HT-29 (cell line): ENCODE measurements at regions not wholly inside any gene's neighbourhood (a gene's known extent, or its start where the extent isn't known, plus 50 kb on each side); places are given as distances from the start of the nearest gene placed in this dataset.
"Not testable (repeated sequence)": the region's sequence is repeated elsewhere in the genome, so short reads cannot be mapped to it uniquely, and the experiment has no call there.

ENCODE experiments used
- DNase-seq: peaks from one replicate; pipeline ENCODE4 v3.0.0-alpha.2; 2015; ENCODE audit warnings: low spot score

DNA sequence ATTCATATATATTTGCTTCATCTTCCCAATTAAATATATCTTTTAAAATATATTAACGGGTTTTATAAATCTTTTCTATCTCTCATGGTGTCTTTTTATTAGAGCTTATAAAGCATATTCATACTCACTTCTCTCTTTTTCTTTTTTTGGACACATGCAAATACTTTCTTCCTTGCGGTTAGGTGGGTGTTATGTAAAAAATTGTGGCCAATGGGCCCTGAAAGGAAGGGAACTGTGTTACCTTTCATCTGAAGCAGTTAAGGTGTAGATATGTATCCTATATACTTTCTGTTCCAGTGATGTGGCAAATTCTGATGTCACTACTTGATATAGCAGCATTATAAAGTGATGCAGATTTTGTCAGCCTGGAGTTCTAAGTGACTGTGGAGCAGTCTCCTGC, 714.5 kb downstream of the PLCL1 start:
- DNase-seq: no peak

DNA sequence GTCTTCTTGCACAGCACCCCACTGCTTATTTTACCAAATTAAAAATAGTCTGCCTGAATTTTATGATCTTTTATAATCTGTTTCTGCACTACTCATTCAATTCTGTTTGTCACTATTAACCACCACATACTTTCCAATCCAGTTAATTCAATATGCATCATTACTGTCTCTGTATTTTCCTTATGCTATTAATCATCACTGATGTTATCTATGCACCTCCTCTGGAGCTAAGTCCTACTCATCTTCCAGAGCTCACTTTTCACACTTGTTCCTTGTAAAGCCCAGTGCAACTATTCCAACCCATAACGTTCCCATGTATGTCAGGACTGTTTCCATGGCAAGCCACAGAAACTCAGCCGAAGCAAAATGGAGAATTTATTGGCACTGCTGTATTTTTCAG, 713.6 kb downstream of the PLCL1 start:
- no peak for DNase-seq

- DNase-seq: not testable (repeated sequence)
Measured at GRCh38 chr2:198508610-198509009, 704.2 kb downstream of the PLCL1 start.

DNA sequence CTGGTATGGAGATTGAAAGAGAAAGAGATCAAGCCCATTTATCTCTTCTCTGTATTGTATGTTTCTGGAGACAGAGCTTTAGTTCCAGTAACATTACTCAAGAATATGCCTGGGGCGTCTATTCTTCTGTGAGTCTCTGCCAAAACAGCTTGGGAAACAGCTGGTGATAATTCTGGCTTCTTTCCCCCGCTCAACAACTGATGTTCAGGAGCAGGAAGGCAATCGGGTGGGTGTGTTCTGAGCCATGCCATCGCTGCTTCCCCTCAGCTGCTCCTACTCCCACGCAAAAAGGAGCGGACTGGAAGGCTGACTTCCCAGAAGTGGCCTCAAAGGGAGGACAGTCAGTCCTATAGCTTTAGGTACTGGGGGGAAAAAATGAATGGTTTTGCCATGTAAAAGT, 695.1 kb downstream of the PLCL1 start:
- DNase-seq: no peak

GRCh38 chr2:198498516-198498915, 694.1 kb downstream of the PLCL1 start:
- no peak for DNase-seq

- no peak for DNase-seq
Measured at GRCh38 chr2:198498048-198498447, 693.7 kb downstream of the PLCL1 start.

DNA sequence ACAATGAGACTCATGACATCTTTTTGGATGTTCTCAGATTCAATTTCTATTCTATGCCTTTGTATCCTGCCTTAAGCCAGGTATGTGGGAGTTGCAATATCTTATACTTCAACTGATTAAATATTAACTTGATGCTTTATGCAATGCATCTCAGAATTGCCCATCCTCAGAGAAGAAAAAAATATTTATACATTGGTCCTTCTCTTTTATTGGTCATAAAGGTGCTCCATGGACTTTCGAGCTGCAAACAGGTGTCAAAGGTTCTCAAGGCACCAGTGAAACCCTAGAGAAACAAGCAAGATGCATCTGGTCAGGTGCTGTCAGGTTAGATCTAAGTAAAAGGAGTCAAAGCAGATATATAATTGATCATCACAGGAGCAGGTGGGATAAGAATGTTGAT, 690.5 kb downstream of the PLCL1 start:
- no peak for DNase-seq

DNA sequence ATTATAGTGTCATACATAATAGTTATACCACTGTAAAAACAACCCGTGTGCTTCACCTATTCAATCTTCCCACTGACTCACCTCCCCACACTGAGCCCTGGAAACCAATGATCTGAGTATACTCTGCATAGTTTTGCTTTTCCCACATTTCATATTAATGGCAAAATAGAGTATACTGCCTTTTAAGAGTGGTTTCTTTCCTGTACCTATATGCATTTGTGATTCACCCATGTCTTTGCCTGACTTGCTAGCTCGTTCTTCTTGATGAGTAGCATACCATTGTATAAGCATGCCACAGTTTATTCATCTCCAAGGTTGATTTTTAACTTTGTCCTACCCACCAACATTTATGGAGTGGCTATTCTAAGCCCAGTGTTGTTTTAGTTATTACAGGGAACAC, 686.4 kb downstream of the PLCL1 start:
- DNase-seq: no peak

GRCh38 chr2:198488964-198489363, 684.6 kb downstream of the PLCL1 start:
- DNase-seq: no peak

GRCh38 chr2:198483051-198483450, 678.7 kb downstream of the PLCL1 start:
- no peak for DNase-seq

- DNase-seq: no peak
Measured at GRCh38 chr2:198479065-198479464, 674.7 kb downstream of the PLCL1 start.

DNA sequence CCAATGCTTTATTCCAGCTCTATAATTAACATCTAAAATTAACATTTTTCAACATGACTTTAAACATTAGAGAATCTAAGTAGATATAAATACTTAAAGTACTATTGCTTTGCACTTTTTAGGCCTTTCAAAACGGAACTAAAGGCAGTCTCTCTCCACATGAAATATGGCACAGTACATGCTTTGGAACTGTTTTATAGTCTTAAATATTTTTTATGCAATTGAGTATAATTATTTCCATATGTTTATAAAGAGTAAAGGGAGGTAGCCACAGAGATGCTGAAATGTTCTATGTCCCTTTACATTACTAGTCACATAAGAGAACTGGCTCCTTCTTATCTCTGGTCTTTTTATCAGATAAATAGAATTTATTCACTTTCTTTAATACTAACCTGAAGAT, 674.0 kb downstream of the PLCL1 start:
- DNase-seq: no peak

DNA sequence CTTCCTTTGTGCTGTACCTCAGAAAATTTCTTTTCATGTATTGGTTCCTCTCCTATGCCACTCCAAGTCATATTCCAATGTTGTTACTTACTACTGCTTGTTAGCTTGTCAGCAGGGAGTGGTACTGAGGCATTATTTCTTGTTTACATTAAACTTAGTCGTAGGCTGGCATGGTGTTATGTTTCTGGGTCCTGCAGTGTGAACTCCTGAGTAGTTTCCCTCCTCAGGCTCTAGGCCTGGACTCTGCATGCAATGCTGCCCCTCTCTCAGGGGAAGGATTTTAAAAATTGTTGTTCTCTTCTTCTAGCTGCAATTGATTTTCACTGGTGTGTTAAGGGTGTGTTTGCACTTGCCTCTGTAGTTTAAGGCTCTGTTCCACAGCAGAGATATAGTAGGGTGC, 671.6 kb downstream of the PLCL1 start:
- DNase-seq: no peak

GRCh38 chr2:198471291-198471690, 666.9 kb downstream of the PLCL1 start:
- DNase-seq: peak; percentile 18

- DNase-seq: no peak
Measured at GRCh38 chr2:198468136-198468535, 663.7 kb downstream of the PLCL1 start.

- DNase-seq: no peak
Measured at GRCh38 chr2:198465970-198466369, 661.6 kb downstream of the PLCL1 start.

DNA sequence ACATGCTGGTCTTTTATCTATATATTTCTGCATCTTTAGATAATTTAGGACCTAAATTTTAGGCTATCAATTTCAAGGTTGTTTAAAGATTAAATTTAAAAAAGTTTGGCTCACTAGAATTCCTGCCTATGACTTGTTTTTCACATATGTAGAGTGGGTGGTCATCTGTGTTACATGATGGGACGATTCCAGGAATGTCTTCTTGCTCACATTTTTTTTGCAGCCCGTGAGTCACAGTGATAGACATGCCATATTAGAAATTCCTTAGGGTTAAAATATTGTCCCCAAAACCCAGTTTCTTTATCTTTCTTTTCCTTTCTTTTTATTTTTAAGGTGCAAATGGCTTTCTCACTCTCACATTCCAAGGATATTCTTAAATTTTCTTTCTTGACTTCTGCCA, 652.0 kb downstream of the PLCL1 start:
- no peak for DNase-seq

GRCh38 chr2:198453866-198454265, 649.5 kb downstream of the PLCL1 start:
- no peak for DNase-seq

DNA sequence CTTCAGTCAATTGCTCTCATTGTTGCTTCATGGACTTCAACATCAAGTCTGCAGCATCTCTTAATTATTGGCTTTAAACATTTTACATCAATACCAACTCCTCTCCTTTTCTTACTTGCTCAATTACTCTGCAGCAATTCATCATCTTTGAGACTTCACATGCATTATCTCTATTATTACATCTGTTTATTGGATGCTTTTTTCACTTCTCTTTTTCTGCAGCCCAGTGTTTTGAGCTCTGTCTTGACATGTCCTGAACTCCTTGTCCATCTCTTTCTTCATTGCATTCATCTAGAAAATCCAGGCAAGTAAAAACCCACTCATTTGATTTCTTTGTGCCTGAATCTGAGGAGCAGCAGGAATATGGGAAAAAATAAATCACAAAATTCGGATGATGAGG, 647.9 kb downstream of the PLCL1 start:
- no peak for DNase-seq

DNA sequence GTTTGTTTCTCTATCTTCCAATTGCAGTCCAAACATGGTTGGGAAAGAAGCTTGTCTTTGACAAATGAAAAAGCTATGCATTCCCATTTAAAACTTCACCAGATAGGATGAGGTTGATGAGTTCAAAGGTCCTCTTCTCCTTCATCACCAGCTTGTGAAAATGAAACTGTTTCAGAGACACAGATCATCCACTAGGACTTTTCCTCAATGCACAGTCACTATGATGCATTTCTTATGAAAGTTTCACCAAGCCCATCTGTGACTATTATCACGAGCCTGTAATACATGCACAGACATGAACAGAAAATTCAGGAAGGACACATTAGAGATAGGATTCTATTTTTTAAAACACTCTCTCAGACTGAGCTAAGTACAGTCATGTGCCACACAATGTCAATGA, 644.4 kb downstream of the PLCL1 start:
- no peak for DNase-seq

DNA sequence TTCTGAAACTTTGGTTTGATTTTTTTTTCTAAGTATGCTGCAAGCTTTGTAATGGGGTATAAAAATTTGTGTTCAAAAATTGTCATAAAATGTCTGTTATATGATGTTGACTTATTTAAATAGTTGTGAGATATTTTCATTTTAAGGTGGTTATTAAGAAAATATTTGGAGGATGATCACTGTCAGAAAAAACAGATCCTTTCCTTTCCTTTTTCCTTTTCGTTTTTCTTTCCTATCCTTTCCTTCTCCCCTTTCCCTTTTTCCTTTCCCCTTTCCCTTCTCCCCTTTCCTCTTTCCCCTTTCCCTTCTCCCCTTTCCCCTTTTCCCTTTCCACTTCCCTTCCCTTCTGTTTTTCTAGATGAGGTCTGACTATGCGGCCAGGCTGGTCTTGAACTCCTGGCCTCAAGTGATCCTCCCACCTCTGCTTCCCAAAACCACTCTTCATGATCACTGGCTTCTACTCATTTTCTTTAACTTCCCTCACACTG, 640.5 kb downstream of the PLCL1 start:
- no peak for DNase-seq

GRCh38 chr2:198441901-198442300, 637.5 kb downstream of the PLCL1 start:
- no peak for DNase-seq

GRCh38 chr2:198441246-198441645, 636.9 kb downstream of the PLCL1 start:
- DNase-seq: no peak

- no peak for DNase-seq
Measured at GRCh38 chr2:198440833-198441232, 636.4 kb downstream of the PLCL1 start.

DNA sequence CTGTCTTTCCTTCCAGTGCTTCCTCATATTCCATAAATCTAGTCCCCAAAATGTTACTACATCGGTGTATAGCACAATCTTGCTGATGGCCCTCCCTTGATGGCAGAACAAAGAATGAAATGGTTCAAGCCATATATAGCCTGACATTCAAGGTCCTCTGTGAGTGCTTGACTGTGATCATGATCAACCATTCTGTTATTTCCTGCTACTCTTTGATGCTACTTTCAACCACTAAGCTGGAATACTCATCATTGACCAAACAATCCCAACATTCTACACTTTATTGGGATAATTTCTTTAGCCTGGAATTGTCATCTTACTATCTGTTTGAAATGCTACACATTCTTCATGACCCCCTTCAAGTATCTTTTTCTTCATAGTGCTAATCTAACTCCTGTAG, 633.9 kb downstream of the PLCL1 start:
- DNase-seq: no peak
